ENCODE measurements at regions not wholly inside any gene's neighbourhood (a gene's known extent, or its start where the extent isn't known, plus 50 kb on each side); places are given as distances from the start of the nearest gene placed in this dataset.

GRCh38 chr6:133804265-133804664 is 84.6 kb upstream of the TCF21 start (continued):
- TF ChIP-seq AFF1 (IDR thresholded peaks at IDR 0.05; ENCODE audit: low read depth in 1 of 2, partially characterized antibody in 2 of 2) (no peak), GTF2A2 (tag; IDR thresholded peaks at IDR 0.05) (peak; percentile 74; the same call in 1 of the 2 replicates), CEBPG (CRISPR knock-in tag; IDR thresholded peaks at IDR 0.05) (no peak), CEBPG (tag; conservative IDR thresholded peaks at IDR 0.05 in 1 of 2, IDR thresholded peaks at IDR 0.05 in 1 of 2) (peak; percentile 72 to 75), SIN3B (IDR thresholded peaks at IDR 0.05; ENCODE audit: low read depth) (no peak), SMAD3 (CRISPR knock-in tag; conservative IDR thresholded peaks at IDR 0.05) (peak; percentile 78), ZNF584 (CRISPR knock-in tag; IDR thresholded peaks at IDR 0.05; ENCODE audit: low read depth) (peak; percentile 53; the same call in 1 of the 2 replicates), PTTG1 (tag; IDR thresholded peaks at IDR 0.05; ENCODE audit: low read depth) (peak; percentile 80), ZNF583 (CRISPR knock-in tag; IDR thresholded peaks at IDR 0.05) (peak; percentile 82; the same call in 1 of the 2 replicates), HMG20A (CRISPR knock-in tag; conservative IDR thresholded peaks at IDR 0.05) (no peak), OTX1 (CRISPR knock-in tag; IDR thresholded peaks at IDR 0.05) (peak; percentile 46; the same call in 1 of the 2 replicates), ARID3B (CRISPR knock-in tag; IDR thresholded peaks at IDR 0.05; ENCODE audit: borderline replicate concordance) (0 out of 2 replicates have a peak, but pooled peaks have one; percentile 70), KLF6 (CRISPR knock-in tag; IDR thresholded peaks at IDR 0.05; ENCODE audit: borderline replicate concordance) (peak; percentile 90; the same call in 1 of the 2 replicates), NFYB (IDR thresholded peaks at IDR 0.05; ENCODE audit: extremely low read depth, insufficient read length) (no peak), IRF9 (tag; IDR thresholded peaks at IDR 0.05) (peak; percentile 38; the same call in 1 of the 2 replicates), RBM25 (IDR thresholded peaks at IDR 0.05; ENCODE audit: low read depth, low read length, severe bottlenecking) (no peak)
- TF ChIP-seq, protein P1, sequence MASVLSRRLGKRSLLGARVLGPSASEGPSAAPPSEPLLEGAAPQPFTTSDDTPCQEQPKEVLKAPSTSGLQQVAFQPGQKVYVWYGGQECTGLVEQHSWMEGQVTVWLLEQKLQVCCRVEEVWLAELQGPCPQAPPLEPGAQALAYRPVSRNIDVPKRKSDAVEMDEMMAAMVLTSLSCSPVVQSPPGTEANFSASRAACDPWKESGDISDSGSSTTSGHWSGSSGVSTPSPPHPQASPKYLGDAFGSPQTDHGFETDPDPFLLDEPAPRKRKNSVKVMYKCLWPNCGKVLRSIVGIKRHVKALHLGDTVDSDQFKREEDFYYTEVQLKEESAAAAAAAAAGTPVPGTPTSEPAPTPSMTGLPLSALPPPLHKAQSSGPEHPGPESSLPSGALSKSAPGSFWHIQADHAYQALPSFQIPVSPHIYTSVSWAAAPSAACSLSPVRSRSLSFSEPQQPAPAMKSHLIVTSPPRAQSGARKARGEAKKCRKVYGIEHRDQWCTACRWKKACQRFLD (CRISPR knock-in tag; IDR thresholded peaks at IDR 0.05): peak; percentile 53; the same call in 1 of the 2 replicates
- TF ChIP-seq, protein P2, sequence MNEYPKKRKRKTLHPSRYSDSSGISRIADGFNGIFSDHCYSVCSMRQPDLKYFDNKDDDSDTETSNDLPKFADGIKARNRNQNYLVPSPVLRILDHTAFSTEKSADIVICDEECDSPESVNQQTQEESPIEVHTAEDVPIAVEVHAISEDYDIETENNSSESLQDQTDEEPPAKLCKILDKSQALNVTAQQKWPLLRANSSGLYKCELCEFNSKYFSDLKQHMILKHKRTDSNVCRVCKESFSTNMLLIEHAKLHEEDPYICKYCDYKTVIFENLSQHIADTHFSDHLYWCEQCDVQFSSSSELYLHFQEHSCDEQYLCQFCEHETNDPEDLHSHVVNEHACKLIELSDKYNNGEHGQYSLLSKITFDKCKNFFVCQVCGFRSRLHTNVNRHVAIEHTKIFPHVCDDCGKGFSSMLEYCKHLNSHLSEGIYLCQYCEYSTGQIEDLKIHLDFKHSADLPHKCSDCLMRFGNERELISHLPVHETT (CRISPR knock-in tag; conservative IDR thresholded peaks at IDR 0.05 in 1 of 2, IDR thresholded peaks at IDR 0.05 in 1 of 2): 0 out of 4 replicates have a peak, but pooled peaks of 1 of the 2 experiments have one; percentile 61

Data from K562 (cell line).